ENCODE measurements at regions not wholly inside any gene's neighbourhood (a gene's known extent, or its start where the extent isn't known, plus 50 kb on each side); places are given as distances from the start of the nearest gene placed in this dataset.

GRCh38 chr5:171540865-171541264 is 121.4 kb downstream of the FGF18 start:
- no peak for TF ChIP-seq CTCF (IDR thresholded peaks at IDR 0.05 in 4 of 5, conservative IDR thresholded peaks at IDR 0.05 in 1 of 5)
- TF ChIP-seq POLR2A (IDR thresholded peaks at IDR 0.05), result no peak

All from gastrocnemius medialis (tissue), 4 donors.